ENCODE measurements at regions not wholly inside any gene's neighbourhood (a gene's known extent, or its start where the extent isn't known, plus 50 kb on each side); places are given as distances from the start of the nearest gene placed in this dataset.
"Not testable (repeated sequence)": the region's sequence is repeated elsewhere in the genome, so short reads cannot be mapped to it uniquely, and the experiment has no call there.

DNA sequence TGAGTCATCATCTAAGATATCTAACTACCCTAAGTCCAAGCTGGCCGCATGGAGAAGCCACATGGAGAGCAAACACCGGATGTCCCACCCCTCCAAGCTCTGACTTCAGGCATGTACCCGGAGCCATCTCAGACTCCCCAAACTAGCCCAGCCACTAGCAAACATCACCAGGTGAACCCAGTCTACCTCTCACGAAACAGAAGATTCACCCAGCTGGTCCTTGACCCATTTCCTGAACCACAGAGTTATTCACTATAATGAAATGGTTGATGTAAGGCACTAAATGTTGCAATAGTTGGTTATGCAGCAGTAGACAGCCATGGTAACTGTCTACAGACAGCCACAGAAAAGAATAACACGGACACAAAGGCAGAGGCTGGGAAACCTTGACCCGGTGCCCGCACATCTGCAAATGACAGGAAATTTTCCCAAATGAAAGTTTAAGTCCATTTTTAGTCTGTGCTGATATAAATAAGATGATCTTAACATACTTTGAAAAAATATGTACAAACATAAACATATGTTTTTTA is 265.5 kb upstream of the ATP10A start:
- no peak overlapping the region for H3K4me3 ChIP-seq (ENCODE audit: low read length)
- DNase-seq (ENCODE audit: low read depth) = no peak
- TF ChIP-seq, protein P1, sequence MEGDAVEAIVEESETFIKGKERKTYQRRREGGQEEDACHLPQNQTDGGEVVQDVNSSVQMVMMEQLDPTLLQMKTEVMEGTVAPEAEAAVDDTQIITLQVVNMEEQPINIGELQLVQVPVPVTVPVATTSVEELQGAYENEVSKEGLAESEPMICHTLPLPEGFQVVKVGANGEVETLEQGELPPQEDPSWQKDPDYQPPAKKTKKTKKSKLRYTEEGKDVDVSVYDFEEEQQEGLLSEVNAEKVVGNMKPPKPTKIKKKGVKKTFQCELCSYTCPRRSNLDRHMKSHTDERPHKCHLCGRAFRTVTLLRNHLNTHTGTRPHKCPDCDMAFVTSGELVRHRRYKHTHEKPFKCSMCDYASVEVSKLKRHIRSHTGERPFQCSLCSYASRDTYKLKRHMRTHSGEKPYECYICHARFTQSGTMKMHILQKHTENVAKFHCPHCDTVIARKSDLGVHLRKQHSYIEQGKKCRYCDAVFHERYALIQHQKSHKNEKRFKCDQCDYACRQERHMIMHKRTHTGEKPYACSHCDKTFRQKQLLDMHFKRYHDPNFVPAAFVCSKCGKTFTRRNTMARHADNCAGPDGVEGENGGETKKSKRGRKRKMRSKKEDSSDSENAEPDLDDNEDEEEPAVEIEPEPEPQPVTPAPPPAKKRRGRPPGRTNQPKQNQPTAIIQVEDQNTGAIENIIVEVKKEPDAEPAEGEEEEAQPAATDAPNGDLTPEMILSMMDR (IDR thresholded peaks at IDR 0.05; ENCODE audit: insufficient read depth, low read depth, low read length, missing control alignments) = no peak

DNA sequence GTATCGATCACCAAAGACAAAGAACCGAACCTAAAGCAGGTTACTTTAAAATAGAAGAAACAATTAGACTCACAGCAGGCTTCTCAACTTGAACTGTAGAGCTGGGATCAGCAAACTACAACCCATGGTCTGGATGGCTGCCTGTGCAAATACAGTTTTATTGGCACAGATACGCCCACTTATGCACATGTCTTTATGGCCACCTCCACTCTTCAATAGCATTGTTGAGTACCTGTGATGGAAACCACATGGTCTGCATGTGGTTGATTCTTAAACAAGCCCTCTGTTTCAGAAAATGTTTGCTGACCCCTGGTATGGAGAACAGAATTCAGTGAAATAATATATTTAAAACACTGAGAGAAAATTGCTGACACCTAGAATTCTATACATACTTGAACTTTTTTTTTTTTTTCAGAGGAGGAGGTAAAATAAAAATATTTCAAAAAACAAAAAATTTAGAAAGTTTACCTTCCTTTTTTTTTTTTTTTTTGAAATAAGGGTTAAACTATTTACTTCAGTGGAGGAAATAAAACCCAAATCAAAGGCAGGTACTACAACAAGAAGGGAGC is 263.8 kb upstream of the ATP10A start:
- H3K4me3 ChIP-seq (ENCODE audit: low read length) = no peak overlapping the region
- TF ChIP-seq, protein P1 (IDR thresholded peaks at IDR 0.05; ENCODE audit: insufficient read depth, low read depth, low read length, missing control alignments) = no peak
- DNase-seq (ENCODE audit: low read depth) = no peak

DNA sequence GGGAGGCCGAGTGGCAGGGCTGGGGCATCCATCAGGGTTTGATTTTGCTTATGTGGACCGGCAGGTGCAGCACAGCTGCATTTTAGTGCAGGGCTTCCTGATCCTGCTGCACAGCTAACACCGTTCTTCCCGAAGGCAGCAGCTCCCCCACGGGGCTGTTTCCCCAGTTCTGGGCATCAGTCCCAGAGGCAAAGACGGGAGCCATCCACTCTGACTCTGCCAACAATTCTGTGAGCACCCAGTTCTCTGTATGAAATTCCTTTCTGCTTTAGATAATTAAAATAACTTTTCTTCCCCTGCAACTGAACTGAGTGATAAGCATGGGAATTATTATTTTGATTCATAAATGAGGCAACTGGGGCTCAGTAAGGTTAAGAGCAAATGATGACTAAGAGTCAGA is 262.9 kb upstream of the ATP10A start:
- no peak for DNase-seq (ENCODE audit: low read depth)
- TF ChIP-seq, protein P1 (IDR thresholded peaks at IDR 0.05; ENCODE audit: insufficient read depth, low read depth, low read length, missing control alignments) = no peak
- H3K4me3 ChIP-seq (ENCODE audit: low read length) = no peak overlapping the region

DNA sequence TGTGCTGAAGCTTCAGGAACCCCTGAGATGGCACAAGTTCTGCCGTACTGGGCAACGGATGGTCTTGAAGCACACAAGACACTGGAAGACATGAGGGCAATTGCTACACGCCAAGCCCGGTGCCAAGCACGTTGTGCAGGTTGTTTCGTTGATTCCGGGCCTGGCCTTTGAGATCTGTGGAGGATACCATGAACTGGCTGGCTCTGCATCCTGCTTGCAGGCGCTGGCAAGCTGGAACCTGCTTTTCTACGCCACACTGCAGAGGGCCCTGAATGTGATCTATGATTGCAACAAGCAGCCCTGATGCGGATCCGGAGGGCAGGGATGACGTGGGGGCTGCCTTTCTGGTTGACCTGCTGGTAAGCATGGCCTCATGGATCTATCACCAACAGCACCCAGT is 262.5 kb upstream of the ATP10A start:
- DNase-seq (ENCODE audit: low read depth) = no peak
- H3K4me3 ChIP-seq (ENCODE audit: low read length) = no peak overlapping the region
- TF ChIP-seq, protein P1 (IDR thresholded peaks at IDR 0.05; ENCODE audit: insufficient read depth, low read depth, low read length, missing control alignments) = no peak

DNA sequence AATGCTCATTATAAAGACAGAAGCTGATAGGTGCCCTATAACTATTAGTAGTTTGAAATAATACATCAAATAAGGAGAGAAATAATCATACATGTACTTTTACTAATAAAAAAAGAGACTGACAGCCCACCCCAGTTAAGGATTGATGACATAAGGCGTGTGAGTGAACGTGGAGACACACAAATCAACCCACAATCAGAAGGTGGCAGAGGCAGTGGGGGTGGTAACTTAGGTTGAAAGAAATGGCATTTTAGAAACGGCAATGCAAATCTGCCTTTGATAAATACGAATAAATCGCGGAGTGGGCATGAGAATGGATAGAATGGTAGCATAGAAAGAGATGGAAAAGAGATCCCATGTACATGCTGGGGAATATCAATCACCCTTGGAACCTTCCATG is 256.2 kb upstream of the ATP10A start:
- H3K4me3 ChIP-seq (ENCODE audit: low read length) = no peak overlapping the region
- TF ChIP-seq, protein P1 (IDR thresholded peaks at IDR 0.05; ENCODE audit: insufficient read depth, low read depth, low read length, missing control alignments) = no peak
- no peak for DNase-seq (ENCODE audit: low read depth)

DNA sequence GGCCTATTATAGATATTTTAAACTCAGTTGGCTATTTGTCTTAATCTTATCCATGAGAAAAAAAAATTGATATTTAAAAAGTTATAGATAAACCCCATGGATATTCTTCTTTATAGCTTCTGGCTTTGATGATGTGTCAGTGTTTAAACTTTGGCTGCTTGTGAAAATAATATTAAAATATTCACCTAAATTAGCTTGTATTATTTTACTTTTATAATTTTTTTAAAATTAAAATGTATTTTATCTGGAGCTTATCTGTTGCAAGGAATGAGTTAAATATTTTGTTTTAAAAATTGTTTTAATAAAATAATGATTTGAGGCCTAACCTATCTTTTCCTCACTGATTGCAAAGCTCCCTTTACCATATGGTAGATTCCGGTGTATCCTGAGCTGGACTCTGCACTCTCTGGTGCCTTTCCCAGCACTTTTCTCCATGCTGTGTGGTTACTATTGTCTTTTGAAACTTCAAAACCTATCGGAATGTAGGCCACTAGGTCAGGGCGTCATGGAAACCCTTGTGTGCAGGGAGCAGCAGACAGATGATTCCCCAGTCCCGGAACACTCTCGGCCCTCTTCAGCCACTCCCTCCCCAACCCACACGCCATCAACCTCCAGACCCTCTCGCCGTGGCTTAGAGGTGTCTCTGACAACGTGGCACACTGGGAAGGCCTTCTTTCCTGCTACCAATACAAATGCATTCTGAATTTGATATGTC is 252.3 kb upstream of the ATP10A start:
- TF ChIP-seq, protein P1 (IDR thresholded peaks at IDR 0.05; ENCODE audit: insufficient read depth, low read depth, low read length, missing control alignments) = no peak
- no peak overlapping the region for H3K4me3 ChIP-seq (ENCODE audit: low read length)
- DNase-seq (ENCODE audit: low read depth) = no peak

DNA sequence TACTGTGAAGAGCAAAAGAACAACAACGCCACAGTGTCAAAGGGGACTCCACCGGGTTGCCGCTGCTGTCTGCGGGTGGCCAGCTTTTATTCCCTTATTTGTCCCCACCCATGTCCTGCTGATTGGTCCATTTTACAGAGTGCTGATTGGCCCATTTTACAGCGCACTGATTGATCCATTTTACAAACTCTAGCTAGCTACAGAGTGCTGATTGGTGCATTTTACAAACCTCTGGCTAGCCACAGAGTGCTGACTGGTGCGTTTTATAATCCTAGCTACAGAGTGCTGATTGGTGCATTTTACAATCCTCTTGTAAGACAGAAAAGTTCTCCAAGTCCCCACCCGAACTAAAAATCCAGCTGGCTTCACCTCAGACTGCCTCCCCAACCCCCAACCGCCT is 251.0 kb upstream of the ATP10A start:
- not testable (repeated sequence) for DNase-seq (ENCODE audit: low read depth); H3K4me3 ChIP-seq (ENCODE audit: low read length)
